Fibroblast of pulmonary artery (primary cell): ENCODE measurements at regions not wholly inside any gene's neighbourhood (a gene's known extent, or its start where the extent isn't known, plus 50 kb on each side); places are given as distances from the start of the nearest gene placed in this dataset.

Source experiments
- DNase-seq: peaks from one replicate; pipeline ENCODE4 v3.0.0-alpha.2; 2010; ENCODE audit warnings: low read depth
- H3K4me3 ChIP-seq: replicated peaks from 2 replicates; pipeline ENCODE4 v1.5.1; 2011; ENCODE audit warnings: low read depth, mild to moderate bottlenecking, control low read depth, low read length, moderate library complexity
- TF ChIP-seq, protein P1 (sequence below): IDR thresholded peaks from 2 replicates; pipeline ENCODE4 v1.5.1; 2011; ENCODE audit warnings: mild to moderate bottlenecking, control low read depth, low read length, inconsistent platforms; ENCODE audit errors: missing control alignments

- no peak overlapping the region for H3K4me3 ChIP-seq
- TF ChIP-seq, protein P1, sequence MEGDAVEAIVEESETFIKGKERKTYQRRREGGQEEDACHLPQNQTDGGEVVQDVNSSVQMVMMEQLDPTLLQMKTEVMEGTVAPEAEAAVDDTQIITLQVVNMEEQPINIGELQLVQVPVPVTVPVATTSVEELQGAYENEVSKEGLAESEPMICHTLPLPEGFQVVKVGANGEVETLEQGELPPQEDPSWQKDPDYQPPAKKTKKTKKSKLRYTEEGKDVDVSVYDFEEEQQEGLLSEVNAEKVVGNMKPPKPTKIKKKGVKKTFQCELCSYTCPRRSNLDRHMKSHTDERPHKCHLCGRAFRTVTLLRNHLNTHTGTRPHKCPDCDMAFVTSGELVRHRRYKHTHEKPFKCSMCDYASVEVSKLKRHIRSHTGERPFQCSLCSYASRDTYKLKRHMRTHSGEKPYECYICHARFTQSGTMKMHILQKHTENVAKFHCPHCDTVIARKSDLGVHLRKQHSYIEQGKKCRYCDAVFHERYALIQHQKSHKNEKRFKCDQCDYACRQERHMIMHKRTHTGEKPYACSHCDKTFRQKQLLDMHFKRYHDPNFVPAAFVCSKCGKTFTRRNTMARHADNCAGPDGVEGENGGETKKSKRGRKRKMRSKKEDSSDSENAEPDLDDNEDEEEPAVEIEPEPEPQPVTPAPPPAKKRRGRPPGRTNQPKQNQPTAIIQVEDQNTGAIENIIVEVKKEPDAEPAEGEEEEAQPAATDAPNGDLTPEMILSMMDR = no peak
- no peak for DNase-seq
Observed at GRCh38 chr2:104402825-104403224, 451.1 kb upstream of the POU3F3 start.

- no peak for DNase-seq
- H3K4me3 ChIP-seq = no peak overlapping the region
- TF ChIP-seq, protein P1 = no peak
Observed at GRCh38 chr2:104404526-104404925, 449.4 kb upstream of the POU3F3 start.

- no peak for DNase-seq
- H3K4me3 ChIP-seq = no peak overlapping the region
- TF ChIP-seq, protein P1 = no peak
Observed at GRCh38 chr2:104405623-104406022, 448.3 kb upstream of the POU3F3 start.

DNA sequence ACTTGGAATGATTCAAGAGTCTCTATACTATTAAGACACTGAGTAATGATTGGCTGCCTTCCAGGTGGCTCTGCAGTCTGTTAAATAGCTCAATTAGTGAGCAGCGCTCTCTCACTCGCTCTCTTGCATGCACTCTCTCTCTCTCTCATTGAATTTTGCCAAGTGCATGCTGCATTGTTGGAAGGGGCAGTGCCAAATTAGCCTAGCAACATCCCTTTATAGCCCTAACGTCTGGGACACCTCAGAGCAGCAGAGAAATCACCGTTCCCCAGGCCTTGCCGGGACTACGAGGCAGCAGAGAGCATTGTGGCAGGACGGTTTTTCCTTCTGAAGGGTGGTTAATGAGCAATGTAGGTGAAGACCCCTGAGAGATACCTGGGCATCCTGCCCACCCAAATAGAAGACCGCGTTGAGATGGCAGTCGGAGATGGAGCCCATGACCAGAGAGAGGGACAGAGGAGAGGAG lies 447.6 kb upstream of the POU3F3 start:
- no peak overlapping the region for H3K4me3 ChIP-seq
- no peak for DNase-seq
- TF ChIP-seq, protein P1 = no peak

DNA sequence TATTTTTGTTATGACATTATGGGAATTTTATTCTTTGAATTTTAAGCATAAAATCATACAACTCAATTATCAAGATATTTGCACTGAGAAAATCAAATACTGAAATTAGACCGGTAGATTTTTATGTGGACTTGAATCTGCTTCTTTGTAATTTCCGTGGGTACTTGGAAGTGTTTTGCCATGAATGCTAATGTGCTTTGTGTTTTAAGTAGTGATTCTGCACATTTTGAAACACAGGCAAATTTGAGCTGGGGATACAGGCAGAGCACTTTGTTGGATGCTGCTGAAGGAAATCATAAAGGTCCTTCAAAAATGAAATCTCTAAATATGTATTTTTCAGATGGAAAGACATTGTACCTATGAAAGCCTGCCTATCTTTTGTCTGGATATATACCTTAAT lies 446.3 kb upstream of the POU3F3 start:
- DNase-seq = no peak
- H3K4me3 ChIP-seq = no peak overlapping the region
- TF ChIP-seq, protein P1 = no peak

DNA sequence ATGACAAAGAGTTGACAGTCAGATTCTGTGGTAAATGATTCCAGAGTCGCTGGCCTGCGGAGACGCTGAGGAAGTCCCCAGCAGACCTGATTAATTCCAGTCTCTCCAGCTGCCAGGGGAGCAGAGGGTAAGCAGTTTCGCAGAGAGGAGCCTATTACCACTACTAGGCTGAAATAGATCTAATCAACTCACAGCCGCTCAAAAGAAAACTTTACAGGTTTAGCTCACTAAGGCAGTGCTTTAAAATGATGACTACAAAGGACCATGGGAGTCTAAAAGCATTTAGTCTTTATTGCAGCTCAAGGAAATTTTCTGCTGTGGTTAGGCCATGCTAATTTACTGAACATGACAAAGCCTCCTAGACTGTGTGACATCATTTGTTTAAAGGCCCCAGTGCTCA lies 445.6 kb upstream of the POU3F3 start:
- DNase-seq = no peak
- no peak overlapping the region for H3K4me3 ChIP-seq
- TF ChIP-seq, protein P1 = no peak

GRCh38 chr2:104410136-104410535 lies 443.8 kb upstream of the POU3F3 start:
- no peak overlapping the region for H3K4me3 ChIP-seq
- TF ChIP-seq, protein P1 = no peak
- DNase-seq = no peak
